GM12878 (cell line): ENCODE measurements at regions not wholly inside any gene's neighbourhood (a gene's known extent, or its start where the extent isn't known, plus 50 kb on each side); places are given as distances from the start of the nearest gene placed in this dataset.

Experiments used
- ATAC-seq: fragments of 200-7000 bp; cut with Tn5 transposase; 3 replicates; pipeline ENCODE4 v1.9.1; 2020; ENCODE audit warnings: mild to moderate bottlenecking, moderate library complexity
- BruUV-seq: library from RNA; stranded (reverse); fragments of 400-500 nt; replicated peaks from 2 replicates; lab custom pipeline; 2021; lab: Mats Ljungman, UMichigan
- CTCF ChIA-PET: fragments of 300-600 bp; sonication (Branson Sonifier 250); formaldehyde crosslinking; extraction: SDS; loops from one replicate; lab custom pipeline; 2021; ENCODE audit warnings: inconsistent platforms; lab: Yijun Ruan, JAX
- POLR2A ChIA-PET: fragments of 350-600 bp; formaldehyde crosslinking; extraction: SDS; loops from one replicate; lab custom pipeline; 2021; ENCODE audit warnings: inconsistent platforms; lab: Charles Lee
- RAD21 ChIA-PET: fragments of 300-600 bp; sonication (Branson Sonifier 250); formaldehyde crosslinking; loops from one replicate; lab custom pipeline; 2023; ENCODE audit warnings: antibody characterized with exemption; ENCODE audit not compliant: unreplicated experiment; lab: Charles Lee
- SMC1A ChIA-PET: fragments of 300-600 bp; sonication (Branson Sonifier 250); formaldehyde crosslinking; loops from one replicate; lab custom pipeline; 2023; ENCODE audit not compliant: unreplicated experiment, uncharacterized antibody; lab: Charles Lee
- DNase-seq: peaks from one replicate; pipeline ENCODE4 v3.0.0-alpha.2; 2011; ENCODE audit warnings: low read depth, low spot score
- FAIRE-seq: peaks from 3 replicates; lab custom pipeline; 2011; peaks lifted over from hg19 to GRCh38; lab: Jason Lieb, UNC
- H2AFZ ChIP-seq: 2 replicates; pipeline ENCODE4 v1.6.0; 2011; ENCODE audit warnings: low read depth, low read length, control low read depth; ENCODE audit not compliant: control insufficient read depth
- H3K27ac ChIP-seq: 2 replicates; pipeline ENCODE4 v1.5.1; 2011; ENCODE audit warnings: control low read depth; ENCODE audit not compliant: control insufficient read depth, insufficient read depth
- H3K27me3 ChIP-seq, 2 experiments: replicated peaks in 1 of 2; 2 replicates each; pipeline versions ENCODE4 v1.6.0 to v1.6.1; 2011; ENCODE audit warnings: low read length in 1 of 2; ENCODE audit not compliant: control insufficient read depth in 2 of 2, insufficient read depth in 2 of 2
- H3K36me3 ChIP-seq, 2 experiments: 2 replicates each; pipeline ENCODE4 v1.5.1; 2011; ENCODE audit warnings: low read length in 1 of 2; ENCODE audit not compliant: control insufficient read depth in 2 of 2, insufficient read depth in 2 of 2
- H3K4me1 ChIP-seq: 2 replicates; pipeline ENCODE4 v1.6.1; 2011; ENCODE audit warnings: mild to moderate bottlenecking, low read length, moderate library complexity, mixed read lengths; ENCODE audit not compliant: control insufficient read depth, insufficient read depth
- H3K4me2 ChIP-seq: 2 replicates; pipeline ENCODE4 v1.6.0; 2011; ENCODE audit warnings: control low read depth; ENCODE audit not compliant: control insufficient read depth, insufficient read depth
- H3K4me3 ChIP-seq: fragments of 200-600 bp; sonication (generic); 2 replicates; pipeline ENCODE4 v1.5.1; 2016
- H3K79me2 ChIP-seq: 2 replicates; pipeline ENCODE4 v1.6.0; 2011; ENCODE audit warnings: low read length; ENCODE audit not compliant: control insufficient read depth, insufficient read depth
- H3K9ac ChIP-seq: 2 replicates; pipeline ENCODE4 v1.8.0; 2011; ENCODE audit warnings: low read length, control low read depth, mixed read lengths; ENCODE audit not compliant: control insufficient read depth, insufficient read depth
- H3K9me3 ChIP-seq: replicated peaks from 3 replicates; pipeline ENCODE4 v1.5.1; 2011; ENCODE audit warnings: mild to moderate bottlenecking, low read length; ENCODE audit not compliant: control insufficient read depth, insufficient read depth
- H4K20me1 ChIP-seq: 2 replicates; pipeline ENCODE4 v1.6.0; 2011; ENCODE audit not compliant: control insufficient read depth, insufficient read depth
- E2F4 ChIP-seq: IDR thresholded peaks from 2 replicates; pipeline ENCODE4 v1.6.1; 2012; ENCODE audit warnings: low read depth, low read length, improper control_type of control experiment
- PML ChIP-seq: IDR thresholded peaks from 2 replicates; pipeline ENCODE4 v1.6.1; 2012; ENCODE audit warnings: low read length, inconsistent platforms
- SMAD5 ChIP-seq: IDR thresholded peaks from 2 replicates; pipeline ENCODE4 v1.6.1; 2016; ENCODE audit warnings: antibody characterized with exemption, low read depth
- SREBF2 ChIP-seq: IDR thresholded peaks from 2 replicates; pipeline ENCODE4 v1.6.1; 2012; ENCODE audit warnings: mild to moderate bottlenecking, low read length
- SUPT20H ChIP-seq: IDR thresholded peaks from 2 replicates; pipeline ENCODE4 v1.6.1; 2011; ENCODE audit warnings: low read depth, mild to moderate bottlenecking, low read length, moderate library complexity, borderline replicate concordance; ENCODE audit not compliant: control insufficient read depth
- ZBTB11 ChIP-seq: fragments of 450-650 bp; formaldehyde crosslinking; IDR thresholded peaks from 2 replicates; pipeline ENCODE4 v1.5.0; 2022; ENCODE audit warnings: mild to moderate bottlenecking, missing genetic modification characterization
- WGBS: methylation state at CpG from one replicate; pipeline ENCODE4 v1.1.6; 2016; ENCODE audit warnings: low lambda C conversion rate; ENCODE audit not compliant: insufficient replicate concordance, insufficient coverage; ENCODE audit errors: missing lambda C conversion rate; 5-methylcytosine and 5-hydroxymethylcytosine counted together
- in situ Hi-C: fragments of 300-500 bp; cut with MboI; formaldehyde crosslinking; loops from 9 replicates; pipeline ENCODE4 v1.14.3; 2018; ENCODE audit warnings: mixed read lengths
- intact Hi-C: fragments of 100-400 bp; cut with micrococcal nuclease; formaldehyde crosslinking; loops from one replicate; pipeline ENCODE4 v1.14.2; 2022; ENCODE audit not compliant: unreplicated experiment

GRCh38 chr5:16315501-16315900 is 135.9 kb upstream of the MARCHF11 start (continued):
- TF ChIP-seq ZBTB11 (CRISPR knock-in tag) (no peak), SREBF2 (no peak)

DNA sequence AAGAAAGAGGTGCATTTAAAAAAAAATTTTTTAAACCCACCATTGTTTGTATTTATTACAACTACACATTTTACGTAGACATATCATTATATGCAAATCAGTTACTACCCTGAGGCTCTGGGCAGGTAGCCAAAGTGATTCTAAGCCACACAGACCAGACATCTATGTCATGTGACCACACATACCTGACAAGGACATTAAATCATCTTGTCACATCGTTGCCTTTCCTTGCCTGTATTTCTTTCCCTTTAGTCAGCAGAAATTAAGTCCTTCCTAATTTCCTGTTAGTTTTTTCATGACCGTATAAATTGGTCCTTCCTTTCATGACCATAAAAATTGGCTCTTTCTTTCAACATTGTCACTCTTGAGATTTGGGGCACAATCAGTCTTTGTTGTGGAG is 134.2 kb upstream of the MARCHF11 start:
- RAD21 ChIA-PET, result no interaction called here
- 36% methylated on average over 3 of the region's 3 CpGs for WGBS
- H2AFZ ChIP-seq, result no peak overlapping the region
- FAIRE-seq (peak; percentile 13), DNase-seq (no peak), ATAC-seq (no peak)
- H3K79me2 ChIP-seq, result no peaks in the 10 kb centered on the region
- BruUV-seq, result no TSS peak
- H3K4me3 ChIP-seq, result no peak overlapping the region
- CTCF ChIA-PET, result no interaction called here
- no peaks in the 10 kb centered on the region for H3K27me3 ChIP-seq
- no peaks in the 10 kb centered on the region for H3K36me3 ChIP-seq
- SMC1A ChIA-PET, result interaction anchor here (0.6 kb wide), 1 partner anchor 153 kb away, joined by 3 read pairs; no protein-coding TSS in a partner anchor
- H3K27ac ChIP-seq, result no peak overlapping the region
- no peaks in the 10 kb centered on the region for H3K4me1 ChIP-seq
- no peak overlapping the region for H3K4me2 ChIP-seq
- intact Hi-C loops, result no loop called here
- H4K20me1 ChIP-seq, result no peaks in the 10 kb centered on the region
- H3K9me3 ChIP-seq, result no peaks in the 10 kb centered on the region
- H3K9ac ChIP-seq, result no peak overlapping the region
- in situ Hi-C loops, result no loop called here
- POLR2A ChIA-PET, result no interaction called here
- TF ChIP-seq PML, result no peak
- no peak for TF ChIP-seq E2F4
- no peak for TF ChIP-seq SMAD5
- no peak for TF ChIP-seq SUPT20H
